Testis (tissue), 2 donors: ENCODE measurements at regions not wholly inside any gene's neighbourhood (a gene's known extent, or its start where the extent isn't known, plus 50 kb on each side); places are given as distances from the start of the nearest gene placed in this dataset.

Experiments used
- DNase-seq: peaks from one replicate; pipeline ENCODE4 v3.0.0-alpha.2; 2019
- H3K27ac ChIP-seq, 2 donors: fragments of 200-600 bp; sonication (generic); one replicate each; pipeline ENCODE4 v1.5.1; 2019
- H3K27me3 ChIP-seq: fragments of 200-600 bp; sonication (generic); one replicate; pipeline ENCODE4 v1.5.1; 2019
- H3K36me3 ChIP-seq: fragments of 200-600 bp; sonication (generic); one replicate; pipeline ENCODE4 v1.5.1; 2017; ENCODE audit warnings: low read depth; ENCODE audit errors: missing control alignments
- H3K4me1 ChIP-seq: fragments of 200-600 bp; sonication (generic); one replicate; pipeline ENCODE4 v1.5.1; 2019
- H3K4me3 ChIP-seq, 2 donors: fragments of 200-600 bp; sonication (generic); one replicate each; pipeline ENCODE4 v1.5.1; 2017 to 2019
- H3K9me3 ChIP-seq: fragments of 200-600 bp; sonication (generic); one replicate; pipeline ENCODE4 v1.5.1; 2017
- POLR2A ChIP-seq: fragments of 450-650 bp; IDR thresholded peaks from one replicate; pipeline ENCODE4 v1.6.1; 2017; ENCODE audit warnings: antibody characterized with exemption, mild to moderate bottlenecking, moderate library complexity
- WGBS, 2 donors: methylation state at CpG; one replicate each; pipeline ENCODE4 v1.1.5; 2018; 5-methylcytosine and 5-hydroxymethylcytosine counted together
- intact Hi-C: fragments of 100-400 bp; cut with DNase I; formaldehyde crosslinking; loops from one replicate; pipeline ENCODE4 v1.15.1; 2023; ENCODE audit warnings: low total_unique reads
- TF ChIP-seq, protein P1 (sequence below), 3 experiments: fragments of 450-650 bp in 2 of 3; fragments of 200-600 bp in 1 of 3; sonication (generic) in 1 of 3; IDR thresholded peaks; one replicate each; pipeline ENCODE4 v1.5.1; 2016 to 2019; ENCODE audit warnings: antibody characterized with exemption in 3 of 3, mild to moderate bottlenecking in 2 of 3, moderate library complexity in 1 of 3

DNA sequence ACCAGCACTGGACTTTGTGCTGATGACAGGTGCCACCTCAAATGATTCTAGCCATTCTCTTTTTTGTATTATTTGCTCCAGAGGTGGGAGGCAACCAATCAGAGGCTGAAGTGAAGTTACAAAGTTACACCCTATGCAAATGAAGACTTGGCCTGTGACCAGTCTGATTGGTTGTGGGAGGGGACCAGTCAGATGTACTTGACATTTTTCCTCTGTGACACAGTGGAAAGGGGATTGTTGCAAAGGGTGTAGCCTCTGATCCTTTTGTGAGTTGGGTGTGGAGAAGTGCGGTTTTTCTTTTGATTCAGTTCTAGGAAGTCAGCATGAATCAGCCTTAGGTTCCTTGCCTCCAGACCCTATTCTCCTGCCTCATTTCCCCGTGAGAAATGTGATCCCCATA, 244.0 kb downstream of the ARL6IP6 start:
- Histone ChIP-seq H3K27me3 (no peaks in the 10 kb centered on the region), H3K9me3 (no peaks in the 10 kb centered on the region), H3K27ac (no peak overlapping the region), H3K4me1 (no peaks in the 10 kb centered on the region), H3K36me3 (no peaks in the 10 kb centered on the region), H3K4me3 (no peak overlapping the region)
- TF ChIP-seq, protein P1, sequence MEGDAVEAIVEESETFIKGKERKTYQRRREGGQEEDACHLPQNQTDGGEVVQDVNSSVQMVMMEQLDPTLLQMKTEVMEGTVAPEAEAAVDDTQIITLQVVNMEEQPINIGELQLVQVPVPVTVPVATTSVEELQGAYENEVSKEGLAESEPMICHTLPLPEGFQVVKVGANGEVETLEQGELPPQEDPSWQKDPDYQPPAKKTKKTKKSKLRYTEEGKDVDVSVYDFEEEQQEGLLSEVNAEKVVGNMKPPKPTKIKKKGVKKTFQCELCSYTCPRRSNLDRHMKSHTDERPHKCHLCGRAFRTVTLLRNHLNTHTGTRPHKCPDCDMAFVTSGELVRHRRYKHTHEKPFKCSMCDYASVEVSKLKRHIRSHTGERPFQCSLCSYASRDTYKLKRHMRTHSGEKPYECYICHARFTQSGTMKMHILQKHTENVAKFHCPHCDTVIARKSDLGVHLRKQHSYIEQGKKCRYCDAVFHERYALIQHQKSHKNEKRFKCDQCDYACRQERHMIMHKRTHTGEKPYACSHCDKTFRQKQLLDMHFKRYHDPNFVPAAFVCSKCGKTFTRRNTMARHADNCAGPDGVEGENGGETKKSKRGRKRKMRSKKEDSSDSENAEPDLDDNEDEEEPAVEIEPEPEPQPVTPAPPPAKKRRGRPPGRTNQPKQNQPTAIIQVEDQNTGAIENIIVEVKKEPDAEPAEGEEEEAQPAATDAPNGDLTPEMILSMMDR (IDR thresholded peaks at IDR 0.05) = no peak
- no peak for TF ChIP-seq POLR2A
- no peak for DNase-seq
- intact Hi-C loops = no loop called here
- 54 to 77% methylated on average over 2 of the region's 2 CpGs for WGBS, 2 donors

DNA sequence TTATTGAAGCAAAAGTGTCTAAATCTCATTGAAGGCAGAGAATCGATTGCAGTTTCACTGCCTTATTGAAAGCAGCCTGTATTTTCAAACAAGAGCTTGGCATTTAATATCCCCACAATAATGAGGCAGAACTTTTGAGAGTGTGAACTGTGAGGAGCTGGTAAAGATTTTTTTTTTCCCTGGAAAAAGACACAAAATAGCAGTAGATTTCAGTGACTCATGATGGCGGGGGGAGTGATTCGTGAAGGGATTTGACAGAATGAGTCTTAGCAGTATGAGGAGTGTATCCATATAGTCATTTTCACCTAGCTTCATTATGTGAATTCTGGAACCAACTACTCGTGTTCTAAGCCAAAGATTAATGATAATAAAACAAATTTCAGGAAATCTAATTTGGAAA, 242.9 kb downstream of the ARL6IP6 start:
- no peaks in the 10 kb centered on the region for H3K9me3 ChIP-seq
- H3K4me3 ChIP-seq = no peak overlapping the region
- H3K27ac ChIP-seq = no peak overlapping the region
- H3K4me1 ChIP-seq = no peaks in the 10 kb centered on the region
- no peaks in the 10 kb centered on the region for H3K27me3 ChIP-seq
- WGBS, 2 donors = 72 to 80% methylated on average over 4 of the region's 4 CpGs
- no peak for DNase-seq
- intact Hi-C loops = no loop called here
- TF ChIP-seq, protein P1 (IDR thresholded peaks at IDR 0.05) = no peak
- no peak for TF ChIP-seq POLR2A
- no peaks in the 10 kb centered on the region for H3K36me3 ChIP-seq

DNA sequence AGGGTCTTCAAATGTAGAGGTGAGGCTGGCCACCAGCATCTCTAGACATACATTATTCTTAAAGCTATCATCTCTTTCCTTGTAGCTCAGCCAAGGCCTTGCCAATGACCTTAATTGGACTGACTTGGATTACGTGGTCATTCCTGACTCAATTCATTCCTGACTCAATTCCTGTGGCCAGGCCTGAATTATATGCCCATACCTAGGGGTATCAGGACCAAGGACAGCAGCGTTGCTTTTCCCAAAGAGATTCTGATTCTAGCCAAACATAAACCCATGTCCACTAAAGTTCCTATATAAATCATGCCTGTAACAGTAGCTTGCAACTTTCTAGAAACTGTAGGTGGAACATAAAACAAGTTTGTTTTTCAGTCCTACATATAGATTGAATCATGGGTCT, 231.7 kb downstream of the ARL6IP6 start:
- no peaks in the 10 kb centered on the region for H3K36me3 ChIP-seq
- no peaks in the 10 kb centered on the region for H3K9me3 ChIP-seq
- H3K27me3 ChIP-seq = no peaks in the 10 kb centered on the region
- TF ChIP-seq POLR2A = no peak
- TF ChIP-seq, protein P1 (IDR thresholded peaks at IDR 0.05) = no peak
- WGBS, 2 donors = 45 to 52% methylated on average over 2 of the region's 2 CpGs
- H3K27ac ChIP-seq = no peak overlapping the region
- H3K4me3 ChIP-seq = no peak overlapping the region
- no peak for DNase-seq
- no peaks in the 10 kb centered on the region for H3K4me1 ChIP-seq
- intact Hi-C loops = no loop called here

DNA sequence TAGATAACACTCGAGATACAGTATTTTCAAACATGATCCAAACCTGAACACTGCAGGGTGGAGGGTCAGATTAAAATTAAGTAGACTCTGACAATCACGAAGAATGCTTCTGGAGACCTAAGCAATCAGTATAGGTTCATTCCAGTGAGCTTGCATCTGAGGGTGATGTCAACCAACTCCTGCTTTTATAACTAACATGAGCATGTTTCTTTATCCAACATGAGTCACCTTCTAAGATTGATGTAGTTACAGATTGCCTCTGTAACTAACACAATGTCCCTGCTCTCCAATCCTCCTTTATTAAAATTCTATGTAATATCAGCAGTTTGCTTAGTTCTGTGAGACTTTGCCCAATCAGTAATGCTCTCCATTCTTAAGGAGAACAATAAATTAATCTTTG, 225.7 kb downstream of the ARL6IP6 start:
- intact Hi-C loops = no loop called here
- H3K4me3 ChIP-seq = no peak overlapping the region
- no peak overlapping the region for H3K27ac ChIP-seq
- 72 to 74% methylated on average over 2 of the region's 2 CpGs for WGBS, 2 donors
- TF ChIP-seq, protein P1 (IDR thresholded peaks at IDR 0.05) = no peak
- no peak for TF ChIP-seq POLR2A
- H3K36me3 ChIP-seq = no peaks in the 10 kb centered on the region
- no peaks in the 10 kb centered on the region for H3K27me3 ChIP-seq
- no peaks in the 10 kb centered on the region for H3K4me1 ChIP-seq
- no peak for DNase-seq
- no peaks in the 10 kb centered on the region for H3K9me3 ChIP-seq

DNA sequence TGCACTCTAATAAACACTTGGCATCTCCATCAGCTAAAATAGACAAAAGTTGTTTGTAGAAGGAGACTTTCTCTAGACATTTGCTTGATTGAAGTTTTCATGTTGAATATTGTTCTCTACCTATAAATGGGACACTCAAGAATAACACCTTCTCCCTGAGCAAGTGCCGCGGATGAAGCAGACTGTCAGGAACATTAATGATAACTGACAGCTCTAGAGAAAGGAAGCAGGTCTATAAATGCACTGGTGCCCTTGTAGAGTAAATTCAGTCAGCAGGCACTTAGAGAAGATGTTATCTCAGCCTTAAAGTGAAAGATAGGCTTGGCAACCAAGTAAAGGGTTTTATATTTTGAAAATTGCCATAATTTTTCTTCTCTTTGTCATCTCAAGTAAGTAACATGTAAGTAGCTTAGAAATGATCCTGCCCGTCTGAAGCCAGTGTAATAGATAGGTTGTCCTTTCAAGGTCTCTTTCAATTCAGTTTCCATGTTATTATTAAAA, 224.6 kb downstream of the ARL6IP6 start:
- Histone ChIP-seq H3K27ac (no peak overlapping the region), H3K4me1 (no peaks in the 10 kb centered on the region), H3K9me3 (no peaks in the 10 kb centered on the region), H3K36me3 (no peaks in the 10 kb centered on the region), H3K4me3 (no peak overlapping the region), H3K27me3 (no peaks in the 10 kb centered on the region)
- 55 to 74% methylated on average over 3 of the region's 3 CpGs for WGBS, 2 donors
- TF ChIP-seq, protein P1 (IDR thresholded peaks at IDR 0.05) = no peak
- TF ChIP-seq POLR2A = no peak
- DNase-seq = no peak
- intact Hi-C loops = no loop called here
